ENCODE measurements at regions not wholly inside any gene's neighbourhood (a gene's known extent, or its start where the extent isn't known, plus 50 kb on each side); places are given as distances from the start of the nearest gene placed in this dataset.

- Histone ChIP-seq H2AFZ (no peak overlapping the region), H3K27me3 (ENCODE audit: insufficient read depth, low read depth) (no peaks in the 10 kb centered on the region), H4K20me1 (ENCODE audit: insufficient read depth) (no peaks in the 10 kb centered on the region), H3K9me3 (ENCODE audit: insufficient read depth, low read depth) (no peaks in the 10 kb centered on the region), H3F3A (ENCODE audit: insufficient read depth, low read depth) (no peaks in the 10 kb centered on the region; the same call in 1 of the 2 replicates), H3K36me3 (ENCODE audit: low read depth) (peaks cover 6% of the 10 kb centered on the region; the same call in 1 of the 2 replicates), H3K4me2 (no peak overlapping the region), H3K27ac (no peak overlapping the region), H3K79me2 (ENCODE audit: low read depth) (no peaks in the 10 kb centered on the region), H3K9me2 (ENCODE audit: insufficient read depth) (no peaks in the 10 kb centered on the region), H3K4me3 (no peak overlapping the region), H3K4me1 (replicated peaks; ENCODE audit: insufficient read depth) (no peaks in the 10 kb centered on the region)
- ChIA-PET POLR2A (ENCODE audit: unreplicated experiment) (no interaction called here), CTCF (no interaction called here)
- TF ChIP-seq CTCF (conservative IDR thresholded peaks at IDR 0.05) = no peak
- TF ChIP-seq EZH2 (IDR thresholded peaks at IDR 0.05; ENCODE audit: low read depth) = no peak
- no peak for DNase-seq
- intact Hi-C loops (cut with micrococcal nuclease; ENCODE audit: unreplicated experiment) = no loop called here
- BruUV-seq (replicated peaks) = no TSS peak
Measured at GRCh38 chr16:85187002-85187401, 74.7 kb upstream of the CIBAR2 start.

- no peaks in the 10 kb centered on the region; the same call in 1 of the 2 replicates for H3F3A ChIP-seq (ENCODE audit: insufficient read depth, low read depth)
- CTCF ChIA-PET = no interaction called here
- H2AFZ ChIP-seq = no peak overlapping the region
- intact Hi-C loops (cut with micrococcal nuclease; ENCODE audit: unreplicated experiment) = no loop called here
- no peak for DNase-seq
- no peaks in the 10 kb centered on the region for H3K9me2 ChIP-seq (ENCODE audit: insufficient read depth)
- H4K20me1 ChIP-seq (ENCODE audit: insufficient read depth) = no peaks in the 10 kb centered on the region
- no peak overlapping the region for H3K27ac ChIP-seq
- H3K36me3 ChIP-seq (ENCODE audit: low read depth) = peaks cover 6% of the 10 kb centered on the region; the same call in 1 of the 2 replicates
- H3K9me3 ChIP-seq (ENCODE audit: insufficient read depth, low read depth) = no peaks in the 10 kb centered on the region
- no peaks in the 10 kb centered on the region for H3K79me2 ChIP-seq (ENCODE audit: low read depth)
- no peaks in the 10 kb centered on the region for H3K4me1 ChIP-seq (replicated peaks; ENCODE audit: insufficient read depth)
- H3K4me3 ChIP-seq = no peak overlapping the region
- no TSS peak for BruUV-seq (replicated peaks)
- POLR2A ChIA-PET (ENCODE audit: unreplicated experiment) = interaction anchor here (0.6 kb wide), 1 partner anchor 573 kb away, joined by 12 read pairs; no protein-coding TSS in a partner anchor
- TF ChIP-seq CTCF (conservative IDR thresholded peaks at IDR 0.05) (no peak), EZH2 (IDR thresholded peaks at IDR 0.05; ENCODE audit: low read depth) (no peak)
- H3K27me3 ChIP-seq (ENCODE audit: insufficient read depth, low read depth) = no peaks in the 10 kb centered on the region
- H3K4me2 ChIP-seq = no peak overlapping the region
Measured at GRCh38 chr16:85187447-85187846, 75.2 kb upstream of the CIBAR2 start.

GRCh38 chr16:85187886-85188285, 75.6 kb upstream of the CIBAR2 start:
- H3K9me3 ChIP-seq (ENCODE audit: insufficient read depth, low read depth) = no peaks in the 10 kb centered on the region
- H3K27ac ChIP-seq = no peak overlapping the region
- no peaks in the 10 kb centered on the region for H3K9me2 ChIP-seq (ENCODE audit: insufficient read depth)
- no peaks in the 10 kb centered on the region for H4K20me1 ChIP-seq (ENCODE audit: insufficient read depth)
- TF ChIP-seq EZH2 (IDR thresholded peaks at IDR 0.05; ENCODE audit: low read depth) (no peak), CTCF (conservative IDR thresholded peaks at IDR 0.05) (no peak)
- no peak overlapping the region for H3K4me3 ChIP-seq
- no peaks in the 10 kb centered on the region for H3K27me3 ChIP-seq (ENCODE audit: insufficient read depth, low read depth)
- H3K4me1 ChIP-seq (replicated peaks; ENCODE audit: insufficient read depth) = no peaks in the 10 kb centered on the region
- BruUV-seq (replicated peaks) = no TSS peak
- H3K79me2 ChIP-seq (ENCODE audit: low read depth) = no peaks in the 10 kb centered on the region
- peaks cover 6% of the 10 kb centered on the region; the same call in 1 of the 2 replicates for H3K36me3 ChIP-seq (ENCODE audit: low read depth)
- no peak overlapping the region for H2AFZ ChIP-seq
- POLR2A ChIA-PET (ENCODE audit: unreplicated experiment) = interaction anchor here (0.6 kb wide), 1 partner anchor 574 kb away, joined by 12 read pairs; no protein-coding TSS in a partner anchor
- no peak overlapping the region for H3K4me2 ChIP-seq
- H3F3A ChIP-seq (ENCODE audit: insufficient read depth, low read depth) = no peaks in the 10 kb centered on the region; the same call in 1 of the 2 replicates
- intact Hi-C loops (cut with micrococcal nuclease; ENCODE audit: unreplicated experiment) = no loop called here
- CTCF ChIA-PET = no interaction called here
- DNase-seq = no peak

All from PC-9 (cell line).